SJCRH30 (cell line): ENCODE measurements at regions not wholly inside any gene's neighbourhood (a gene's known extent, or its start where the extent isn't known, plus 50 kb on each side); places are given as distances from the start of the nearest gene placed in this dataset.

Experiments
- DNase-seq, 2 experiments: peaks; one replicate each; pipeline ENCODE4 v3.0.0-alpha.2; 2015 to 2020
- H3K27ac ChIP-seq: fragments of 250-450 bp; sonication (Bioruptor Pico); 2 replicates; pipeline ENCODE4 v1.5.1; 2020; ENCODE audit warnings: mild to moderate bottlenecking, moderate library complexity
- H3K27me3 ChIP-seq: fragments of 250-450 bp; sonication (Bioruptor Pico); 2 replicates; pipeline ENCODE4 v1.5.1; 2020; ENCODE audit warnings: mild to moderate bottlenecking, moderate library complexity
- H3K36me3 ChIP-seq: fragments of 250-450 bp; sonication (Bioruptor Pico); 2 replicates; pipeline ENCODE4 v1.5.1; 2020; ENCODE audit warnings: mild to moderate bottlenecking, moderate library complexity
- H3K4me1 ChIP-seq: fragments of 250-450 bp; sonication (Bioruptor Pico); 2 replicates; pipeline ENCODE4 v1.5.1; 2020; ENCODE audit warnings: mild to moderate bottlenecking, moderate library complexity
- H3K4me3 ChIP-seq: fragments of 250-450 bp; sonication (Bioruptor Pico); 2 replicates; pipeline ENCODE4 v1.5.1; 2020; ENCODE audit warnings: mild to moderate bottlenecking, moderate library complexity
- H3K9me3 ChIP-seq: fragments of 250-450 bp; sonication (Bioruptor Pico); replicated peaks from 2 replicates; pipeline ENCODE4 v1.5.1; 2020; ENCODE audit warnings: mild to moderate bottlenecking, moderate library complexity

GRCh38 chr9:14462950-14463349 lies 149.0 kb upstream of the NFIB start:
- Histone ChIP-seq H3K36me3 (no peaks in the 10 kb centered on the region), H3K9me3 (no peaks in the 10 kb centered on the region), H3K4me1 (no peaks in the 10 kb centered on the region), H3K27ac (no peak overlapping the region), H3K4me3 (no peak overlapping the region), H3K27me3 (no peaks in the 10 kb centered on the region)
- no peak for DNase-seq

GRCh38 chr9:14455243-14455642 lies 141.3 kb upstream of the NFIB start:
- DNase-seq: no peak
- peaks cover 3% of the 10 kb centered on the region; the same call in 1 of the 2 replicates for H3K4me1 ChIP-seq

GRCh38 chr9:14453286-14453685 lies 139.3 kb upstream of the NFIB start:
- H3K27me3 ChIP-seq: no peaks in the 10 kb centered on the region
- DNase-seq: no peak
- no peaks in the 10 kb centered on the region for H3K36me3 ChIP-seq
- H3K27ac ChIP-seq: no peak overlapping the region
- no peak overlapping the region for H3K4me3 ChIP-seq
- no peaks in the 10 kb centered on the region for H3K9me3 ChIP-seq
- peaks cover 3% of the 10 kb centered on the region; the same call in 1 of the 2 replicates for H3K4me1 ChIP-seq

More at GRCh38 chr9:14455243-14455642, 141.3 kb upstream of the NFIB start:
- Histone ChIP-seq H3K36me3 (no peaks in the 10 kb centered on the region), H3K27me3 (no peaks in the 10 kb centered on the region), H3K4me3 (no peak overlapping the region), H3K9me3 (no peaks in the 10 kb centered on the region), H3K27ac (no peak overlapping the region)

- peak in 1 of 2 experiments; percentile 17 for DNase-seq
- no peaks in the 10 kb centered on the region for H3K27me3 ChIP-seq
- no peak overlapping the region for H3K4me3 ChIP-seq
- H3K9me3 ChIP-seq: no peaks in the 10 kb centered on the region
- no peaks in the 10 kb centered on the region for H3K36me3 ChIP-seq
- H3K4me1 ChIP-seq: peaks cover 3% of the 10 kb centered on the region; the same call in 1 of the 2 replicates
- H3K27ac ChIP-seq: no peak overlapping the region
Observed at GRCh38 chr9:14452539-14452938, 138.6 kb upstream of the NFIB start.

- DNase-seq: no peak
Observed at GRCh38 chr9:14451949-14452348, 138.0 kb upstream of the NFIB start.

GRCh38 chr9:14447103-14447502 lies 133.2 kb upstream of the NFIB start:
- Histone ChIP-seq H3K27ac (no peak overlapping the region), H3K4me3 (no peak overlapping the region), H3K36me3 (no peaks in the 10 kb centered on the region), H3K4me1 (no peaks in the 10 kb centered on the region; the same call in 1 of the 2 replicates), H3K9me3 (no peaks in the 10 kb centered on the region), H3K27me3 (no peaks in the 10 kb centered on the region)
- DNase-seq: no peak

More at GRCh38 chr9:14451949-14452348, 138.0 kb upstream of the NFIB start:
- H3K4me1 ChIP-seq: peaks cover 3% of the 10 kb centered on the region; the same call in 1 of the 2 replicates
- H3K4me3 ChIP-seq: no peak overlapping the region
- no peak overlapping the region for H3K27ac ChIP-seq
- H3K27me3 ChIP-seq: no peaks in the 10 kb centered on the region
- no peaks in the 10 kb centered on the region for H3K9me3 ChIP-seq
- no peaks in the 10 kb centered on the region for H3K36me3 ChIP-seq

- Histone ChIP-seq H3K27ac (no peak overlapping the region), H3K4me3 (no peak overlapping the region), H3K9me3 (no peaks in the 10 kb centered on the region), H3K27me3 (no peaks in the 10 kb centered on the region), H3K4me1 (no peaks in the 10 kb centered on the region), H3K36me3 (no peaks in the 10 kb centered on the region)
- no peak for DNase-seq
Observed at GRCh38 chr9:14445946-14446345, 132.0 kb upstream of the NFIB start.

- DNase-seq: no peak
- no peak overlapping the region for H3K4me3 ChIP-seq
- no peak overlapping the region for H3K27ac ChIP-seq
- peaks cover 6% of the 10 kb centered on the region; the same call in 1 of the 2 replicates for H3K4me1 ChIP-seq
- H3K9me3 ChIP-seq: no peaks in the 10 kb centered on the region
- no peaks in the 10 kb centered on the region for H3K27me3 ChIP-seq
- no peaks in the 10 kb centered on the region for H3K36me3 ChIP-seq
Observed at GRCh38 chr9:14442956-14443355, 129.0 kb upstream of the NFIB start.

GRCh38 chr9:14441976-14442651 lies 128.2 kb upstream of the NFIB start:
- Histone ChIP-seq H3K4me1 (peaks cover 6% of the 10 kb centered on the region; the same call in 1 of the 2 replicates), H3K4me3 (no peak overlapping the region), H3K9me3 (no peaks in the 10 kb centered on the region), H3K27ac (no peak overlapping the region), H3K27me3 (no peaks in the 10 kb centered on the region), H3K36me3 (no peaks in the 10 kb centered on the region)
- no peak for DNase-seq

- H3K27me3 ChIP-seq: no peaks in the 10 kb centered on the region
- no peaks in the 10 kb centered on the region for H3K36me3 ChIP-seq
- no peaks in the 10 kb centered on the region for H3K9me3 ChIP-seq
- H3K4me1 ChIP-seq: peaks cover 6% of the 10 kb centered on the region; the same call in 1 of the 2 replicates
- no peak for DNase-seq
- no peak overlapping the region for H3K27ac ChIP-seq
- no peak overlapping the region for H3K4me3 ChIP-seq
Observed at GRCh38 chr9:14441115-14441514, 127.2 kb upstream of the NFIB start.

GRCh38 chr9:14440062-14440461 lies 126.1 kb upstream of the NFIB start:
- no peak for DNase-seq
- Histone ChIP-seq H3K4me3 (no peak overlapping the region), H3K36me3 (no peaks in the 10 kb centered on the region), H3K9me3 (no peaks in the 10 kb centered on the region), H3K4me1 (peaks cover 6% of the 10 kb centered on the region; the same call in 1 of the 2 replicates), H3K27me3 (no peaks in the 10 kb centered on the region), H3K27ac (no peak overlapping the region)

GRCh38 chr9:14439555-14439954 lies 125.6 kb upstream of the NFIB start:
- Histone ChIP-seq H3K4me3 (no peak overlapping the region), H3K27ac (no peak overlapping the region), H3K36me3 (no peaks in the 10 kb centered on the region), H3K27me3 (no peaks in the 10 kb centered on the region), H3K4me1 (peaks cover 6% of the 10 kb centered on the region; the same call in 1 of the 2 replicates), H3K9me3 (no peaks in the 10 kb centered on the region)
- no peak for DNase-seq

GRCh38 chr9:14438232-14439021 lies 124.5 kb upstream of the NFIB start:
- Histone ChIP-seq H3K9me3 (no peaks in the 10 kb centered on the region), H3K4me3 (peak overlapping the region; percentile 39), H3K27me3 (no peaks in the 10 kb centered on the region), H3K36me3 (no peaks in the 10 kb centered on the region), H3K4me1 (peaks cover 6% of the 10 kb centered on the region; the same call in 1 of the 2 replicates), H3K27ac (peak overlapping the region; percentile 46)
- DNase-seq: peak; percentile 75 to 77

GRCh38 chr9:14437354-14438231 lies 123.7 kb upstream of the NFIB start:
- DNase-seq: peak; percentile 66 to 76
- Histone ChIP-seq H3K36me3 (no peaks in the 10 kb centered on the region), H3K4me3 (peak overlapping the region; percentile 39), H3K27ac (peak overlapping the region; percentile 46), H3K4me1 (peaks cover 6% of the 10 kb centered on the region; the same call in 1 of the 2 replicates), H3K27me3 (no peaks in the 10 kb centered on the region), H3K9me3 (no peaks in the 10 kb centered on the region)
